ENCODE measurements at regions not wholly inside any gene's neighbourhood (a gene's known extent, or its start where the extent isn't known, plus 50 kb on each side); places are given as distances from the start of the nearest gene placed in this dataset.
"Not testable (repeated sequence)": the region's sequence is repeated elsewhere in the genome, so short reads cannot be mapped to it uniquely, and the experiment has no call there.

DNA sequence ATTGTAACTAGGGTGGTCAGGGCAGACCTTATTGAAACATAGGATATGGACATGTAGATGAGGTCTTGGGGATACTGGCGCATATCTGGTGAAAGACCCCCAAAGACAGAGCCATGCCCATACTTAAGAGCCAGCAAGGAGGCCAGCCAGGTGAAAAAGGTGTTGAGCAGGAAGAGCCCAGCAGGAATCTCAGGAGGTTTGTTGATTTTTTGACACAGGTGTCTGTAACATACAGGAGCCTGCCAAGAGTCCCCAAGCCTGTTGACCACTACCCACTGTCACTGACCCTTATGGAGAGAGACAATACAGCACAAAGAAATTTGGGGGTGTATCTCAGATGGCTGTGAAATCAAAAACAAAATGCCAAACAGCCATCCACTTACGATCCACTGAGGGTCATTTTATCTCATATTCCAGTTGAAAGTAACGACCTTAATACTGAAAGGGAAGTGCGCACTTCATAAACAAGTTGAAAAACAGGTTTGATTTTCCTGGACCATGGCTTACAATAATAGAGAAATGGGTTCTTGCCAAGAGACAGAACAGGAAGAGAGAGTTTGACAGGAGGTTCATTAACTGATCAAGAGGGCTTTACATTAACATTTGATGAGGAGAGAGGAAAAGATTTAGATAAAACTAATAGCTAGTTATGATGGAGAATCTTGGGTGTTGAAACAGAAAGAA is 163.6 kb downstream of the GLUL start:
- no peak for DNase-seq (ENCODE audit: low spot score)

GRCh38 chr1:182226618-182227017 is 165.0 kb downstream of the GLUL start:
- no peak for DNase-seq (ENCODE audit: low spot score)

DNA sequence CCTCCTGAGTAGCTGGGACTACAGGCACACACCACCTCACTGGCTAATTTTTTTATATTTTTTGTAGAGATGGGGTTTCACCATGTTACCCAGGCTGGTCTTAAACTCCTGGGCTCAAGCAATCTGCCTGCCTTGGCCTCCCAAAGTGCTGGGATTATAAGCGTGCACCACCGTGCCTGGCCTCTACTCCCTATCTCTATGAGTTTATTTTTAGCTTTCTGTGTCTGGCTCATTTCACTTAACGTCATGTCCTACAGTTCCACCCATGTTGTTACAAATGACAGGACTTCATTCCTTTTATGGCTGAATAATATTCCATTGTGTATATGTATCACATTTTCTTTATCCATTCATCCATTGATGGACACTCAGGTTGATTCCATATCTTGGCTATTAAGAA is 164.2 kb upstream of the ZNF648 start:
- DNase-seq (ENCODE audit: low spot score), result not testable (repeated sequence)

GRCh38 chr1:182221990-182222389 is 160.5 kb upstream of the ZNF648 start:
- not testable (repeated sequence) for DNase-seq (ENCODE audit: low spot score)

DNA sequence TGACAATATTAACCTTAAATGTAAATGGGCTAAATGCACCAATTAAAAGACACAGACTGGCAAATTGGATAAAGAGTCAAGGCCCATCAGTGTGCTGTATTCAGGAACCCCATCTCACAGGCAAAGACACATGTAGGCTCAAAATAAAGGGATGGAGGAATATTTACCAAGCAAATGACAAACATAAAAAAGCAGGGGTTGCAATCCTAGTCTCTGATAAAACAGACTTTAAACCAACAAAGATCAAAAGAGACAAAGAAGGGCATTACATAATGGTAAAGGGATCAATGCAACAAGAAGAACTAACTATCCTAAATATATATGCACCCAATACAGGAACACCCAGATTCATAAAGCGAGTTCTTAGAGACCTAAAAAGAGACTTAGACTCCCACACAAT is 159.9 kb upstream of the ZNF648 start:
- DNase-seq (ENCODE audit: low spot score), result not testable (repeated sequence)

DNA sequence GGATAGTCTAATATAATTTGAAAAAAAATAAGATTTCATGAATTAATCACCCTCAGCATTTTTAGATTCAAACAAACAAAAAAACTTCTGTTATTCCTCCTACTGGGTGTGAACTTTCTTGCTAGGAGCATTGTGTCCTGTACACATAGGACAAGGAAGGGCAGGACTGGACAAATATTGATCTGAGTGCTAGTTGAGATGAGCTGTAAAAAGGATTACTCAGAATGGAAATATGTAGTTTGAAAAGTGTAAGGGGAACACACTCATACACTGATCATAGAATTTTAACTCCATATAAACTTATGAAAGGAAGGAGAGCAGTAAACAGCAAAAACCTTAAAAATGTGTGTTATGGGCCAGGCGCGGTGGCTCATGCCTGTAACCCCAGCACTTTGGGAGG is 156.5 kb upstream of the ZNF648 start:
- DNase-seq (ENCODE audit: low spot score), result no peak

DNA sequence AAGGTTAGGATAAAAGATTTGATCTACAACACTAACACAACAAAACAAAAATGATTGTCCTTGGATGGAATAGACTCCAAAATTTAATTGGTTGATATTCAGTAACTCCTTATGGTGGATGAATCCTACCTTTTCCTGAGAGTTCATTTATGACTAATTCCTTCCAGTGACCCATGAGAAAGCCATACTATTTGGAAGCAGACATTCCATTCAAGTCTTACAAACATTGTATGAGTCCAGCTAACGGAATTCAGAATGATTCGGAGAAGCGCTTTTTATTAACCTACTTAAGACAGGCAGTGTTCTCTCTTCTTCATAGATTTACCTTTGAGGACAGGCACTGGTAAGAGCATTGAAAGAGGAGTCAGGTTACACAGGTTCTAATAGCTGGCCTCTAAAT is 155.6 kb upstream of the ZNF648 start:
- DNase-seq (ENCODE audit: low spot score), result no peak

- DNase-seq (ENCODE audit: low spot score), result no peak
Observed at GRCh38 chr1:182215764-182216163, 154.3 kb upstream of the ZNF648 start.

DNA sequence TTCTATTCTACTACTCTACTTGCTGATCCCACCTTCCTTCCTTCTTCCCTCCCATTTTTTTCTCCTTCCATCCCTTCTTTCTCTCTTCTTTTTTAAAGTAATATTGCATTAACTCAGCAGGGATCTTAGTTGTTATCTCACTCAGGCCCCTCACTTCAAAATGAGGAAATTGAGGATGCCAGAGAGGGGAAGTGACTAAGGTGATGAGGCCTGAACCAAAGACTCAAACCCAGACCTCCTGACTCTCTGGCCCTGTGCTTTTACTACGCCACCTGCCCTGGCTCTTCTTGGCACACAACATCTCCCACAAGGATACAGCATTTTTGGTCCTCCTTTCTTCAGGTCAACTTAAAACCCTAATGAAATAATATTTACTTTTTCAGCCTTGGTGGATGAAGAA is 151.7 kb upstream of the ZNF648 start:
- DNase-seq (ENCODE audit: low spot score), result no peak

DNA sequence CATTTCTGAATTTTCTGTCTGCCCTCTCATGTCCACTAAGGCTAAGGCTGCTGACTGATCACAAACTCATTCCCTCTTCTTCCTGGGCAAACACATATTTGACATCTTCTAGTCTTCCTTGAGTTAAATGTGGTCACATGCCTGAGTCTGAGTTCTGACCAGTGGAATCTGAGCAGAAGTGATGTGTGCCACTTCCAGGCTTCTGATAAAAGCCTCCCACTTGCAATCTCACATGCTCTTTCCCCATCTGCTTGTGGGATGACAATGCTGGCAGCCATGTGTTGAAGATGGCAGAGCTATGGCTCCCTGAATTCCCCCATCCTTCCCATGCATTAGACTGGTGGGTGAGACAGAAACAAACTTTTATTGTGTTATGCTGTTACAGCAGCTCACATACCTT is 149.9 kb upstream of the ZNF648 start:
- DNase-seq (ENCODE audit: low spot score), result no peak

DNA sequence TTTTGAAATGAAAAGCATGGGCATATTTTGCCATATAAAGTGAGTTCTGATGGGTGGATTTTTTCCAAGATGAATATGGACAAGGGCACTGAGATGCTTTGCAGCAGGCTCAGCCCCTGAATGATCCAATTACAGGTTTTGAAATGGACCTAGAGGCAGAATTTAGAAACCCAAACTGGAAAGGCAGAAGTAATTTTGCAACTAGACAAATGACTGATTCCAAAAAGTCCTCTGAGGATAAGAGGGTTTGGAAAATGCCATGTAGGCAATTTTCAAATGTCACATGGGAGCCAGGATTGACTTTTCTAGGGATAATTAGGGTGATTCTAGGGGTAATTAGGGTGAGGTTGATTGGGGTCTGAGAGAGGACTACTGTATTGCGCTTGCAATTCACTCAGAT is 148.9 kb upstream of the ZNF648 start:
- DNase-seq (ENCODE audit: low spot score), result no peak

DNA sequence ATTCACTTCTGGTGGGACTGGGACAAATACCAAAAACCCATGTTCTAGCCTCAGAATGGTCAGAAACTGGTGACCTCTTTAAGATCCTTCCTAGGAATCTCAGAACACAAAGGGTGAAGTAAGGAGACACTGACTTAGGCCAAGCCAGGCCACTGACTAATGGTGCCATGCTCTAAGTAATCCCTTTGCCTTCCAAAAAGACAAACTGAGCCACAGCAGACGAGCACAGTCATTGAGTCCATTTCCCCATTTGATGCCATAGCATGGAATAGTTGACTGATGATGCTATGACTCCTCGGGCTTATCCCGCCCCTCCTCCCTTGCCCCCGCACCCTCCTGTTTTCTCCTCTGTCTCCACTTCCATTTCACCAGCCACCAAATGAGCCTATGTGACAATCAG is 145.8 kb upstream of the ZNF648 start:
- no peak for DNase-seq (ENCODE audit: low spot score)

- no peak for DNase-seq (ENCODE audit: low spot score)
Observed at GRCh38 chr1:182206626-182207239, 145.2 kb upstream of the ZNF648 start.

DNA sequence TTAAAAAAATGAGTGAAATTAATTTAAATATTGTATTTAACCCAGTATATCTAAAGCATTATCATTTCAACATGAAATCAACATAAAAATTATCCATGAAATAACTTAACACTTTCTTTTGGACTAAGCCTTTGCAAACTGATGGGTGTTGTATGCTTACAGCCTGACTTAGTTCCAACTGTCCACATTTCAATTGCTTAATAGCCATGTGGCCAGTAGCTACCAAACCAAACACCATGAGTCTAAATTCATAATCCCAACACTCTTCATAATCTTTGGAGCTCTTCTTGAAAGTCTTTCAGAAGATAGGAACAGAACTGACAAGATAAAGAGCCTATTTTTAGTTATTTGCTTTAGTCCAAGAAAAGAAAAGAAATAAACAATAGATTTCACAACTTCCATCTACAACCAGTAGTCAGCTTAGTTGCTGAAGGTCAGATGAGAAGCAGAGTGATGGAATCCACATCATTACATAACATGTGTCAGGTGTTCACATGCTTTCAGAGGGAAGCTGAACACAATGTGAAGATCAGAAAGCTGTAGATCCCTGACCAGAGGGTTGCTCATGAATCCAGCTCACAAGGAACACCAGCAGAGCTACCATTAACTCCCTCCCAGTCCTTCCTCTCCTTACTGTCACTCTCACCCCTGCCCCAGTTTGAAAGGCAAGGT is 144.0 kb upstream of the ZNF648 start:
- DNase-seq (ENCODE audit: low spot score), result no peak

DNA sequence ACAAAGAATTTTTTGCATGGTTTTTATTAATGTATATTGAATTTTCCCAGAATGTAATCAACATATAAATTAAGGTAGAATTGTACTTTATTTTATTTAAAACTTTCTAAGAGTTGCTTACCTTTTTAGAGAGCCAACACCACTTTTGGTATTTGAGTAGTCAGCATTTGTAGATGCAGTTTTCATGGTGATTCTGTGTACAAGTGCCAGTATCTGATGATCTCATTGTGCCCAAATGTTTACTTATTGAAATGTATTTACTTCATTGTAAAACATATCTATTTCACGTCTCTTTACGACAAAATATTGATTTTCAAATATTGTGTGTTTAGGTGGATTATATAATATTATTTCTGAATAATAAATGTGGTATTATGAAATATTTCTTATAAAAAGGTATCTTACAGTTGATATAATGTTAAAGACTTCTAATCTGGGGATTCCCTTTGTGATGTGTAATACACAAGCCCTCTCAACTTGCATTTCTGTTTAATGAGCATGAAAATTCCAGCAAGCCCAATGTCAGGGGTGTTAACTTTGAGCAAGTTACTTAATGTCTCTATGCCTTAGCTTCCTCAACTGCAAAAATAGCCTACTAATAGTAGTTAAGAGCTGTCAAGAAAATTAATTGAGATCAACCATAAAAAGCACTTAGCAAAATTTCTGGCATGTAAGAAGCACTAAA is 141.8 kb upstream of the ZNF648 start:
- DNase-seq (ENCODE audit: low spot score), result no peak

DNA sequence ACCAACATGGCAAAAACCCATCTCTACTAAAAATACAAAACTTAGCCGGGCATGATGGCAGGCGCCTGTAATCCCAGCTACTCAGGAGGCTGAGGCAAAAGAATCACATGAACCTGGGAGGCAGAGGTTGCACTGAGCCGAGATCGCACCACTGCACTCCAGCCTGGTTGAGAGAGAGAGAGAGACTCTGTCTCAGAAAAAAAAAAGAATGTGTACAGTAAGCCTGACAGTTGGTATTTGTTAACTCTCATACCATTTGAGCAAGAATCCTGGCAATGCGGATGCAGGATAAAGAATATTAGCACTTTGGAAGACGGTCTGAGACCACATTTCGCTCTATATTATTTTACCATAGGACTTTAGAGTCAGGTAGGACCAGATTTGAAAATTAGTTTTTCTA is 140.0 kb upstream of the ZNF648 start:
- not testable (repeated sequence) for DNase-seq (ENCODE audit: low spot score)

DNA sequence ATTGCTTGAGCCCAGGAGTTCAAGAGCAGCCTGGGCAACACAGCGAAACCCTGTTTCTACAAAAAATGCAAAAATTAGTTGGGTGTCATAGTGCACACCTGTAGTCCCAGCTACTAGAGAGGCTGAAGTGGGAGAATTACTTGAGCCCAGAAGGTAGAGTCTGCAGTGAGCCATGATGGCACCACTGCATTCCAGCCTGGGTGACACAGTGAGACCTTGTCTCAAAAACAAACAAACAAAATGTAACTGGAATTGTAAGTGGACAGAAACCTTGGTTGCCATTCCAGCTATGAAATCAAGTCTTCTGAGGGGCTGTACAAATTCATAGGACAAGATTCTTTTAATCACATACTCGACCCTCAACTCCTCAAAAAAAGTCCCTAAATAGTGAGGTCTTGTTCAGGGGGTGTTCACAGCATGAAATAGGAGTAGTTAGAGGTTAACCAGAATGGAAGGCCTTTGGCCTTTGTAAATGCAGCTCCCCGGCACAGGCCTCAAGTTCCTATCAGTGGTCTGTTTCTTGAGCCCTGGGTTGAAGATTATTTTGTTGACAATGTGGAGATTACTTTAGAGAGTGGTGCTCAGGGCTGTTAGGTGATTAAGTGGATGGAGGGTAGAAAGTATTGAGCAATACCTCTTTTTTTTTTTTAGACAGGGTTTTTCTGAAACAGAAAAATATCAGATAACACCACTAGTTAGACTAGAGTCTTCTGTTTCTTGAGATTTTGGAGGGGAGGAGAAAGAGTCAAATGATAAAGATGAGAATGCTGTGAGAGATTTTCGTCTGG is 138.7 kb upstream of the ZNF648 start:
- DNase-seq (ENCODE audit: low spot score), result no peak

GRCh38 chr1:182198006-182198605 is 136.6 kb upstream of the ZNF648 start:
- DNase-seq (ENCODE audit: low spot score), result peak; percentile 32

GRCh38 chr1:182196897-182197870 is 135.7 kb upstream of the ZNF648 start:
- DNase-seq (ENCODE audit: low spot score), result no peak

GRCh38 chr1:182195733-182196132 is 134.2 kb upstream of the ZNF648 start:
- no peak for DNase-seq (ENCODE audit: low spot score)
